NCI-H2227 (cell line): ENCODE measurements at regions not wholly inside any gene's neighbourhood (a gene's known extent, or its start where the extent isn't known, plus 50 kb on each side); places are given as distances from the start of the nearest gene placed in this dataset.
"Not testable (repeated sequence)": the region's sequence is repeated elsewhere in the genome, so short reads cannot be mapped to it uniquely, and the experiment has no call there.

ENCODE experiments used
- DNase-seq: peaks from one replicate; lab custom pipeline; 2025; ENCODE audit not compliant: unreplicated experiment; lab: John Stamatoyannopoulos, UW

DNA sequence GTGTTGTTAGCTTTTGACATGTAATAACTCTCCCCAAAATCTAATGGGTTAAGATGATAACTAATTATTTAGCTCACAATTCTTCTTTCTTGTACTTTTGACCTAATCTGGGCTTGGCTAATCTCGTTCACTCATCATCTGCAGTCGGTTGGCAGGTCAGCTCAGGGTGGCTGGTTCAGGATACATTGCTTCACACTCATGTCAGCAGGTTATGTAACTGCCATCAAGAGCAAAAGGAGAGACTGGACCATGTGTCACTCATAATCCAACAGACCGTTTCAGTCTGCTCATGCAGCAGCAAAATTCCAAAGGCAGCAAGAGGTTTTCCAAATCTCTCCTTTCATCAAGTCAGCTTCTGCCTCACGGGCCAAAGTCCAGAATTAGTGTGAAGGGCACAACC is 998.4 kb upstream of the CTNND2 start:
- DNase-seq: no peak

DNA sequence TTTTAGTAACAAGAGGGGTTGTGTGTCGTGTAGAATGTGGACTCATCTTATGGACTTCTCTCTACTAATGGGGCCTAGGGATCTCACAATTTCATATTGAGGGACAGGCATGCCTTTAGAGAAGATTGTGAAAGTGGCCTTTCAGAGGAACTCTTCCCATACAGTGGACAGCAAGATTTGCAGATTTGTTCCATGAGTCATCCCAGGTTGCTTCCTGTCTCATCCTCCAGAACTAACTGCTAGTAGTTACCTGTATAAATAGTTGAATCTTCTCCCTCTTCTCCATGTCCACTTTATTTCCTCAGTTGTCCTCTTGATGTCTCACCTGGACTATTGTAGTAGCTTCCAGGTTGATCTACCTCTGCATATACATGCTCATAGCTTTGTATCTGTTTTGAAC is 997.5 kb upstream of the CTNND2 start:
- DNase-seq: no peak

DNA sequence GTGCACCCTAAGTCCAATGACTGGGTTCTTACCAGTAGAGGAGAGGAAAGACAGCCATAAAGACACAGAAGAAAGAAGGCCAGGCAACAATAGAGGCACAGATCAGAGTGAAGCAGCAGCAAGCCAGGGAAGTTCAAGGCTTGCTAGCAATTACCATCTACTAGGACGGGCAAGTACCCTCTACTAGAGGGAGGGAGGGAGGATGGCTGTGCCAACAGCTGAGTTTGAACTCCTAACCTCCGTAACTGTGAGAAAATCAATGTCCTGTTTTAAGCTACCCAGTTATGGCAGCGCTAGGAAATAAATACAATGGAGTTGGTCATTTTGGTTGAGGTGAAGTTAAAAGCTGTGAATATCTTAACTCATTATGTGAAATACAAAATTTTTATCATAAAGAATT is 991.8 kb upstream of the CTNND2 start:
- DNase-seq: no peak

DNA sequence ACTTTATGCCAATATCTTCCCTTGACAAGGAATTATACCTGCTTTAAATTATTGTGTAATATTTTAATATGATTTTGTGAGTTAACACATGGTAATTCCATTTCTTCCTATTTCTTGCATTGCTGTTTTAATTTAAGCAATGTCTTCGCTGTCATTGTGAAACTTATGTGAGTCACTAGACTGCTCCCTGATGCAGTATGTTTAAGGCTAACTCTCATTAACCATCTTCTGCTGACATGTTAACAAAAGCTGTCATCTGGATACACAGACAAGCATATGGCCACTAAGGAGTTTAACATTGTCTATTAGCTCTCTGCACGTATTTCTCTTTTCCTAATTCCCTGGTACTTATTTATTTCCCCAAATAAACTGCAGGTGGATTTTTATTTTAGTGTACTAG is 980.8 kb upstream of the CTNND2 start:
- no peak for DNase-seq

DNA sequence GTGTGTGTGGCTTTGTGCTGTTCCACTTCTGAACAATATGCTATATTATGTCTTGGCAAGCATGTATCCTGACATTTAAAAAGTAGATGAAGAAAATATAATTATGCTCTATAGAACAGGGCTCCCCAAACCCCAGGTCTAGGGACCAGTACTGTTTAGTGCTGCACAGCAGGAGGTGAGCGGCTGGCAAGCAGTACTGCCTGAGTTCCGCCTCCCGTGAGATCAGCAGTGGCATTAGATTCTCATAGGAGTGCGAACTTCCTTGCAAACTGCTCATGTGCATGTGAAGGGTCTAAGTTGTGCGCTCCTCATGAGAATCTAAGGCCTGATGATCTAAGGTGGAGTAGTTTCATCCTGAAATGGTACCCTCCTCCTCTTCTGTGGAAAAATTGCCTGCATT is 979.1 kb upstream of the CTNND2 start:
- no peak for DNase-seq

DNA sequence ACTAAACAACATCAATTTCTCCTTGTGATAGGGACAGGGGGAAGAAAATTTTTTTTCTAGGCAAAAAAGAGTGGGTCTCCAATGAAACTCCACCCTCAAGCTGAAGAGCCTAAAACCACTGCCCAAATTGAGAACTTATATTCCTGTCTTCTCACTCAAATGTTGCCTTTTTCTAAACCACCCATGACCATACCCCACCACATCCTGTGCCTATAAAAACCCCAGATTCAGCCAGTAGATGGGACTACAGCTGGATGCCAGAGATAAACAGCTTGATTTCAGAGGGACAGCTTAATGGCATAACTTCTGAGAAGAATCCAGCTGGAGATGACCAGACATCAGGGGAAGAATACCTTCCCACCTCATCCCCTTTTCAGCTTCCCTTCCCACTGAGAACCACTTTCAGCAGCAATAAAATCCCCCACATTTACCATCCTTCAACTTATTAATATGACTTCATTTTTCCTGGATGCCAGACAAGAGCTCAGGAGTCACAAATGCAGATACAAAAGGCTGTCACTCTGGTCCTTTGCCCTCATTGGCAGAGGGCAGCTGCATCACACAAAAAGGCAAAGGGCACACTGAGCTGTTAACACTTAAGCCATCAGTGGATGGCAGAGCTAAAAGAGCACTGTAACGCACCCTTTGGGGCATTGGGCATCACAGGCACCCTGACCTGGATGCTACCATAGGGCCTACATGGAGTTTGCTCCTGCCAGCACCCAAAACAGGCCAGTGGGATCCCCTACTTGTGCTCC is 972.5 kb upstream of the CTNND2 start:
- DNase-seq: no peak

DNA sequence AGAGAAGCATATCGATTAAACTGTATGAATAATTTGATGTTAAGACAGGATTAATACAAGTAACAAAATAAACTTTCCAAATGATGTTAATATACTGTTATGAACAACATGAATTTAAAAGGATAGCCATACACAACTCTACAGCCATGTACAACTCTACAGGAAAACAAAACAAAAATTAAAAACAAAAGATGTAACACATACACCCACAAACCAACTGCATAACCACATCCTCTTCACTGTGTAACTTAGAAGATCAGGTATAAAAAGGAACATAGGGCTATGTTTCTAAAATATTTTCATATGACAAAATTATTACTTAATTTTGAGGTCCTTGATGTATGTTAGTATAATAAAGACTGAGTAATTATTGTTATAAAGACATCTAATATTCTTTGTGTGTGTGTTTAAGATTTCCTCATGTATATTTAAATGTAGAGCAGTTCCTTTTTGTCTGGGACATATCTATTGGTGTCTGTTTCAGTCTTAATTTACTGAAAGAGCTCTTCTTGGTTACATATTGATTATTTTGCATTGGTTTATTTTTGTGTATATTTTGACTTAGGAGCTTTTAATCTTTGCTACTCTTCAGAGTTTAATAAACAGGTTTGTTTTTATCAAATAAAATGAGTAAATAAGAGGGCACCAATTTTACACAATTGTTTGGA is 966.8 kb upstream of the CTNND2 start:
- no peak for DNase-seq

DNA sequence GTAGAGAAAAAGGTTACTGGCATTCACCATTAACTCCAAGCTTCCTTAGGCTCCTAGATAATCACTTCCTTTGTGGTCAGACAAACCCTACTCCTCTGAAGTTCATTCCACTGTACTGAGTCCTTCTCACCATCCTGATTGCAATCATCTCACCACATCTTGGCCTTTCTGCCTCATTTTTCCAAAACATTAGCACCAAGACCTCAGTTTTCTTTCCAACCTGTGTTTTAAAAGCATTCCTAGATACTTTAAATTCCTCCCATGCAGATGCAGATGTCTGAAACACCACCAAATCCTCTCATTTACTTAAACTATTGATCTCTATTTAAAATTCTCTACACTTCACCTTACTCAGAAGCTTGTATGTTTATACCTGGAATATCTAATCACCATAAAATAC is 961.3 kb upstream of the CTNND2 start:
- no peak for DNase-seq

DNA sequence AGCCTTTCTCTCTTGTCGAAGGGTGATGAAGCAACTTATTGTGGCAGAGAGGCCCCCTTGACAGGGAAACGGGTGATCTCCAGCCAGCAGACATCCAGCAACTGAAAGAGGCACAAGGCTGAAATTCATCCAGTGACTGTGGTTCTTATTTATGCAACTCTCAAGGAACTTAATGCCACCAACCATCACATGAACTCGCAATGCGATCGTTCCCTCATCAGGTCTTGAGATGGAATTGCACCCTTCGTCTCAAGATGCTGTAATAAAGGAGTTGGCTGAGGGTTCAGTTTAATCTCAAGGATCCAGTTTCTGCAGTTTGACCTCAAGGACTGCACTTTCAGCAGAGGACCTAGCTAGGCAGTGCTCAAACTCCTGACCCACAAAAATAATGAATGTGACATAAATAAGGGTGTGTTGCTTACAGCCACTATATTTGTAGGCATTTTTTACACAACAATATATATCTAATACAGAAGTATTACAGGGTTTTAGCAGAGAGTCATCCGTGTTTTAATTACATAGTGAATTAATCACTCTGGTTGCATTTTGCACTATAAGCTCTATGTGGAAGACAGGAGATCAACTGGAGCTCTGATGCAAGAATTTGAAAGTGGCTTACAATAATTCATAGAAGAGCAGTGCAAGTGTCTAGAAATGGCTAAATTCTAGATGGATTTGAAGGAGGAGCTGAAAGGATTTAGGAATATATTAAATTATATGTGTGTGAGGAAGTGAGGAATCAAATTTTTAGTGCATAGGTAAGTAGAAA is 957.8 kb upstream of the CTNND2 start:
- DNase-seq: no peak

DNA sequence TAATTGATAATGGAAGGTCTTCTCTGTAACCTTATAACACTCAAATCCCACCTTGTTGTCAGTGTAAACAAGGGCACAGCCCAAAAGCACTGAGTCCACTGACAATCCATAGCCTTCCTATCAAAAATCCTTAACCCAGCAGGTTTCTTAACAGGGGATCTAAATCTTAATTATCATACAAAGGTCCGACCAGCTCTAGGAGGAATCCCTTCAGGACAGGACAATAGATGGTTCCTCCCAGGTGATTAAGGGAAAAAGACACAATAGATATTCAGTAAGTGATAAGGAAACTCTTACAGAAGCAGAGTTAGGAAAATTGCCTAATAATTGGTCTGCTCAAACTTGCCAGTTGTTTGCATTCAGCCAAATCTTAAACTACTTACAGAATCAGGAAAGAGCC is 951.9 kb upstream of the CTNND2 start:
- DNase-seq: not testable (repeated sequence)

DNA sequence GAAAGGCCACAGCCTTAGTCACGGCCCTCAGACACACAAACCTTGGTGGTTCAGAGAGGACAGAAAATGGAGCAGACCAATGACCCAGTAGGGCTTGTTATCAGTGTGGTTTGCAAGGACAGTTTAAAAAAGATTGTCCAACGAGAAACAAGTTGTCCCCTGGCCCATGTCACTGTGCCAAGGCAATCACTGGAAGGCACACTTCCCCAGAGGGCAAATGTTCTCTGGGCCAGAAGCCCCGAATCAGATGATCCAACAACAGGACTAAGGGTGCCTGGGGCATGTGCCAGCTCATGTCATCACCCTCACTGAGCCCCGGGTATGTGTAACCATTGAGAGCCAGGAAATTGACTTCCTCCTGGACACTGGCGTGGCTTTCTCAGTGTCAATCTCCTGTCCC is 950.1 kb upstream of the CTNND2 start:
- no peak for DNase-seq

DNA sequence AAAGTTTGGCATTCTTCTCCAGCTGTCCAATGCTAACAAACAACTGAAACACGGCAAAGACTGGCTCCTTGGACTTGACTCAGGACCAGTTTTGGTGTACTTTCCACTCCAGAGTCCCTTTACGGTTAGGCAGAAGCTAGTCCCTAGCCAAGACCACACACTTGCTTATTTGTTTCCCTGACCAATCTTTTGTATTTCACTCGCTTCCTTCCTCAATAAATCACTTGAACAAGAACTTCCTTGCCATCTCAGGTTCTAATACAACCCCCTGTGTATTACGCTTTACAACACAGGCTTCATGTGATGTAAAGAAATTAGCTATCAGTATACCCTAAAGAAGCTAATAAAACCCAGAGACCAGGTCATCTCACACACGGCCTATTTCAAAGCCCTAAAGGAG is 947.5 kb upstream of the CTNND2 start:
- no peak for DNase-seq

DNA sequence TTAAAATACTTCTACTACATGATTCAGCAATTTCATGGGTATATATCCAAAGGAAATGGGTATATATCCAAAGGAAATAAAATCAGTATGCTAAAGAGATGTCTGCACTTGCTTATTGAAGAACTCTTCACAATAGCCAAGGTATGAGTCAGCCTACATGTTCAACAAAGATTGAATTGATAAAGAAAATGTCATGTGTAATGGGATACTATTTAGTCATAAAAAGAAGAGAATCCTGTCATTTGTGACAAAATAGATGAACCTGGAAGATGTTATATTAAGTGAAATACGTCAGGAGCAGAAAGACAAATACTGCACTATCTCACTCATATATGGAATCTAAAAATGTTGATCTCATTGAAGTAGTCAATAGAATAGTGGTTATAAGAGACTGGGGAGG is 944.5 kb upstream of the CTNND2 start:
- DNase-seq: no peak

DNA sequence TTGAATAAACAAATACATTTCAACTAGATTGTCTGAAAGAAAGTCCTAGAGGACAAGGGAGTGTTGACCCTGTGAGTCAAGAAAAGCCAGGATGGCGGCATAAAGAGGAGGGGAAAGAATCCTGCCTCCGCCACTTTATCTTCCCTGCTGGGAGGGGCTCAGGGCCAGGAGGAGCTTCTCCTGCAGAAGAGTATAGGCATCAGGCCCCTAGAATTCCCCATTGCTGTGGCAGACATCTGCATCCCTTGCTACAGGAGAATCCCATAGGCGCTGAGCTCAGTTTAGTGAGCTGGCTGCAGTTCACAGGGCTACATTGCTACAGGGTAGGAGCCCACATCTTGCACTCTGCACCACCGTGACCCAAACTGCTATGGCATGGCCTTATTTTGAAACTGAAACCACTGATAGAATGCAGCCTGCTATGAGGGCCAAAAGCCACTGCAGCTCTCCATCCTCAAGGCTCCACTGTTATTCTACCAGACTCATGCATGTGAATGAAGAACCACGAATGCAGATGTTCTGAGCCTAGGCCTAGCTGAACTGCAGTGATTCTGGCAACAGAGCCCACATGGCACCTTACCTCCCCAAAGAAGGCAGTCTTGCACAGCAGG is 941.4 kb upstream of the CTNND2 start:
- DNase-seq: no peak

DNA sequence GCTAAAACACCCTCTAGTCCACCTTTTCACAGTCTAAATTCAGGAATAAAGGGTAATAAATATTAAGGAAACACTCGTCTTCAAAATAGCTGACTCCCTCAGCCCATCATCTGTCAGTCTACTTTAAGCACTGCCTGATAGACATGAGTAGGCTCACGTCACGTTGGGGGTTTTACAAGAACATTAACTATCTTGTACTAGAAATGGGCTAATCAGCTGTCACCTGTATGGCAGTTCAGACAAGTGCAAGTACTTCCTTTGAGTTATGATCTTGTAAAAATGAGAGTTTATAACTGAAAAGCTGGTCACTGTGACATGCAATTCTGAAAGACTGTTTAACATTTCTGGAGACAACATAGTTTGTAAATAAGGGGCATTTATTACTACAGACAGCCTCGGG is 936.7 kb upstream of the CTNND2 start:
- no peak for DNase-seq

DNA sequence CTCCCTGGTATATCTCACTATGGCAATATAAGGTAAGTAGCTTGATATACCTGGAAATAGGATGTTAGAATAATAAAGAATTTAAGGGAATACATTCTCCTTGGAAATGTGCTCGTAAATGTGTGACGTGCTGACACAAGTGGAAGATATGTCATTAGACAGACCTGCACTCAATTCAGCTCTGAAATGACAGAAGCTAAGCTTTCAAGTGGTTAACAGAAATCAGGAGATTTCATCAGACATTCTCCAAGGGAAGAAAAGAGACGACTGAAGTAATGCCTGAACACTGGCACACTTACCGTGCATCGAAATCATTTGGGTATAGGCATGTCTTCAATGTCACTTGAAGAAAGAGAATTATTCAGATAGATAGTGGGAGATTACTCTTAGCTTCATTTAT is 933.3 kb upstream of the CTNND2 start:
- no peak for DNase-seq

DNA sequence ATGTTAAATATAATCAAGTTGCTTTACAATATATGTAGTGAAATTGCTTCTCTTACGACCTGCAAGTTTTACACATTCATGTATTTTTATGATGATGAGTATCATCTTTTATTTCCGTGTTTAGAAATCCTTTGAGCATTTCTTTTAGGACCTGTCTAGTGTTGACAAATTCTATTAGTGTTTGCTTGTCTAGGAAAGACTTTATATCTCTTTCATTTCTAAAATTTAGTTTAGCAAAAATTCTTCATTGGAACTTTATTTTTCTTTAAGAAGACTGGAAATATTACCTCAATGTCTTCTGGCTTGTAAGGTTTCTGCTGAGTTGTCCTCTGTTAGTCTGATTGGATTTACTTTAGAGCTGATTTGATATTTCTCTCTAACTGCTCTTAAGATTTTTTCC is 920.9 kb upstream of the CTNND2 start:
- DNase-seq: no peak

DNA sequence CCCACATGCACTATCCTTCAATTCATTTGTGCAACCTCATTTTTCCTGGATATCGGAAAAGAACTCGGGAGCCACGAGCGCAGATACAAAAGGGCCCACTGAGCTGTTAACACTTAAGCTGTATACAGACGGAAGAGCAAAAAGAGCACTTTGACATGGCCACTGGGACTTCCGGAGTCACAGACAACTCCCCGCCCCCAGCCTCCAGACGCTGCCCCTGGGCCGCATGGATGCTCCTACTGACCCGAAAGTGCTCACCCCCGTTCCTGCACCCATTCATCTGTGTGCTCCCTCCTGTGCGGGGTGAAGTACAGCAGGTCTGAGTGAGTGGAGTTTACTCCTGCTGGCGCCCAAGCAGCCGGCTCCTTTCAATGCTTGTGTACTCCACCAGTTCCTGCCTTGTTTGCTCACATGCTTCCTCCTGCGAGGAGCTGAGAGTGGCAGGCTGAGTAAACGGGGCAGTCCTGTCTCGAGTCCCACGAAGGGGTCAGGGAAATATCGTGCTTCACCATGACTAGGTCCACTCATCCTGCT is 901.0 kb upstream of the CTNND2 start:
- peak; percentile 50 for DNase-seq

DNA sequence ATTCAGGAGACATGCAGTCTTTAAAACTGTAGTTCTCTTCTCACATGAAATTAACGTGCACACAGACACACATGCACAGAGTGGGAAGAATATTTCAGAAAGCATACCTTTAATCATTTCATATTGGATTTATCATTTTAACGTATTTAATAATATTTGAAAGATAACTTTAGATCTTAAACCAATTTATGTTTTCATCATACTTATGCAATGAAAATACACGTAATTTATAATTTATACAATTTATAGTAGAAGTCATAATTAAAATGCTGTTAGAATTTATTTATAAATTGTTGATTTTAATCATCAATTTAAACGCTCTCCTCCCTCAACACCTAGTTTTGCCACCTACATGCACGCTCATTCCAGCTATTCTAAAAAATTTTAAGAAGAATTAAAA is 894.9 kb upstream of the CTNND2 start:
- DNase-seq: no peak

DNA sequence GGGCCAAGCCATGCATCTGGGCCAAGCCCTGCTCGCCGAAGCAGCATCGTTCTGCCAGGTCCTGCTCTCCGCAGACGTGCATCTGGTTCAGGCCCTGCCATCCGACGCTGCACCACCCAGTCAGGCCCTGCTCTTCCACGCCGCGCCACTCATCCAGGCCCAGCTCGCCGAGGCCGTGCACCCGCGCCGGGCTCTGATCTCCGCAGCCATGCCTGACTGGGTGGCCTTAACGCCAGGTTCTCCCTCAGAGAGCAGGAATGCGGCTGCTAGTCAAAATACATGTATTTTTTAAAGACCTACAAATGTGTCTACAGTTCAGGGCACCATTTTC is 891.1 kb upstream of the CTNND2 start:
- DNase-seq: no peak

DNA sequence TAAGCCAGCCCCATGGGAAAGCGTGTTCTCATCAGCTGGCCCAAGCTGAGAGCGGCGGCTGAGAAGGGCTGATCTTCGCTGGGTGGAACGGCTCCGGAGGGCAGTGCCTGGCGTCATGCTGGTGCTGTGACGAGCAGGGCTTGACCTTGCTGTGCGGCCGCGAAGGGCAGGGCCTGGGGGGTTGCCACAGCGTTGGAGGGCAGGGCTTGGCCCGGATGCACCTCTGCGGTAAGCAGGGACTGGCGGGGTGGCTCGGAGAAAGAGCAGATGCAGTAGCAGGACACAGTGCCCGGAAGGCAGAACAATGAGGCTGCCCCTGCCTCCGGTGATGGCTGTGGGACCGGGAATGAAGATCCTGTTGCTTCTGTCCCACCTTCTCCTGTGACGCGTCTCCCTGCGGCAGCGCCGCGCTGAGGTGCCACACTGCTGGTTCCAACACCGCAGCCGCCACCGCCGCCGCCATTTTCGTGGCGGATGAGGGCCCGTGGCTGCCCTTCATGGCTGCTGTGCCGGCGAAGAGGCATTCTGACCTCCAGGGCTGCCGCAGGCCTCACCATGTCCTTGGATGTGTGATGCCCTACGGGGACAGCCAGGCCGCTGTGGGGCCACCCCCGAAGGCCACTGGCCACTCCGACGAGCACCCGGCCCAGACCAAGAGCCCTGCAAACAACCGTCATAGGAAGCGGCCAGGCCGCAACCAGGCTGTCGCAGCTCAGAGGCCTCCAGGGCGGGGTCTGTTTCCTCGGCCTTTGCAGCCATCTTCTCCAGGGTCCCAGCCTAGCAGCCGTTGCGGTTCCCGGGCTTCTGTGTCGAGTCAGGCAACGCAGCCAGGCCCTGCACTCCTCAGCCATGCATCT is 890.5 kb upstream of the CTNND2 start:
- no peak for DNase-seq
